ENCODE measurements at regions not wholly inside any gene's neighbourhood (a gene's known extent, or its start where the extent isn't known, plus 50 kb on each side); places are given as distances from the start of the nearest gene placed in this dataset.

- H3K4me3 ChIP-seq, result no peak overlapping the region
- H3K9me3 ChIP-seq, result no peaks in the 10 kb centered on the region
- DNase-seq (no peak), ATAC-seq (no peak)
- no peaks in the 10 kb centered on the region for H3K27me3 ChIP-seq (ENCODE audit: low read depth)
- H3K4me1 ChIP-seq, result peaks cover 6% of the 10 kb centered on the region
- intact Hi-C loops (cut with DNase I), result no loop called here
- H3K36me3 ChIP-seq, result no peaks in the 10 kb centered on the region
- no peak for TF ChIP-seq CTCF (IDR thresholded peaks at IDR 0.05)
- no peak overlapping the region for H3K27ac ChIP-seq
Observed at GRCh38 chr1:209037064-209037463, 546.5 kb upstream of the CAMK1G start.

GRCh38 chr1:209038316-209038715, 545.2 kb upstream of the CAMK1G start:
- Histone ChIP-seq H3K27ac (no peak overlapping the region), H3K36me3 (no peaks in the 10 kb centered on the region), H3K4me1 (peaks cover 6% of the 10 kb centered on the region), H3K9me3 (no peaks in the 10 kb centered on the region), H3K4me3 (no peak overlapping the region), H3K27me3 (ENCODE audit: low read depth) (no peaks in the 10 kb centered on the region)
- ATAC-seq (no peak), DNase-seq (no peak)
- intact Hi-C loops (cut with DNase I), result no loop called here
- TF ChIP-seq CTCF (IDR thresholded peaks at IDR 0.05), result no peak

- H3K27ac ChIP-seq, result no peak overlapping the region
- H3K4me1 ChIP-seq, result peaks cover 6% of the 10 kb centered on the region
- no peak for TF ChIP-seq CTCF (IDR thresholded peaks at IDR 0.05)
- no peaks in the 10 kb centered on the region for H3K27me3 ChIP-seq (ENCODE audit: low read depth)
- DNase-seq (no peak), ATAC-seq (no peak)
- intact Hi-C loops (cut with DNase I), result no loop called here
- H3K4me3 ChIP-seq, result no peak overlapping the region
- no peaks in the 10 kb centered on the region for H3K9me3 ChIP-seq
- H3K36me3 ChIP-seq, result no peaks in the 10 kb centered on the region
Observed at GRCh38 chr1:209038735-209039134, 544.8 kb upstream of the CAMK1G start.

- H3K27ac ChIP-seq, result no peak overlapping the region
- TF ChIP-seq CTCF (IDR thresholded peaks at IDR 0.05), result no peak
- intact Hi-C loops (cut with DNase I), result no loop called here
- DNase-seq (no peak), ATAC-seq (no peak)
- peaks cover 6% of the 10 kb centered on the region for H3K4me1 ChIP-seq
- no peaks in the 10 kb centered on the region for H3K9me3 ChIP-seq
- no peaks in the 10 kb centered on the region for H3K36me3 ChIP-seq
- no peaks in the 10 kb centered on the region for H3K27me3 ChIP-seq (ENCODE audit: low read depth)
- no peak overlapping the region for H3K4me3 ChIP-seq
Observed at GRCh38 chr1:209040351-209040750, 543.2 kb upstream of the CAMK1G start.

- no peak for DNase-seq
- no peak overlapping the region for H3K27ac ChIP-seq
- no peak for ATAC-seq
Observed at GRCh38 chr1:209041927-209042326, 541.6 kb upstream of the CAMK1G start.

More at GRCh38 chr1:209041927-209042326, 541.6 kb upstream of the CAMK1G start:
- Histone ChIP-seq H3K9me3 (no peaks in the 10 kb centered on the region), H3K4me1 (peaks cover 6% of the 10 kb centered on the region), H3K36me3 (no peaks in the 10 kb centered on the region), H3K4me3 (no peak overlapping the region), H3K27me3 (ENCODE audit: low read depth) (no peaks in the 10 kb centered on the region)
- intact Hi-C loops (cut with DNase I), result no loop called here
- TF ChIP-seq CTCF (IDR thresholded peaks at IDR 0.05), result no peak

Data from lower lobe of right lung (tissue), 2 donors.